ENCODE measurements at regions not wholly inside any gene's neighbourhood (a gene's known extent, or its start where the extent isn't known, plus 50 kb on each side); places are given as distances from the start of the nearest gene placed in this dataset.
"Not testable (repeated sequence)": the region's sequence is repeated elsewhere in the genome, so short reads cannot be mapped to it uniquely, and the experiment has no call there.

DNA sequence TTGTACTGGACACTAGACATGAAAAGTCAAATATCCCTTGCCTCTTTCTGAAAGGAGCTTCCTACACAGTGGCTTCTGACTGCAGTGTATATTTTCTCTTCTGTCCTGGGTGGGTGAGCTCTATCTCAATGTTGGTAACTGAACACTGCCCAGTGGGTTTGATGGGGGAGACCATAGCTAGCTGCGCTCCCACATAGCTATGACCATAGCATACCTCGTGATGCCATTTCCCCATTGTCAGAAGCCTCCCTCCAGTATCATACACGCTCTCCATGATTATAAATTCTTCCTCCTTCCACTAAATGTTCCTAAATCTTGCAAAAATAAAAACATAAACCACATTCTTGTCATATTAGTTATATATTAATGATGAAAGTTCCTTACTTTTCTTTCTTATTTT, 2134.7 kb upstream of the DEFB115 start:
- in situ Hi-C loops (cut with MboI; ENCODE audit: low pct_ligation_motif_present in 1 of 4, low pct_unique_long_range_greater_than_20kb in 1 of 4, low sequenced_read_pairs in 3 of 4); H3K4me3 ChIP-seq; H3K4me1 ChIP-seq; DNase-seq; intact Hi-C loops (cut with DNase I; ENCODE audit: low total_unique reads); H3K27me3 ChIP-seq; H3K36me3 ChIP-seq; H3K9me3 ChIP-seq; H3K27ac ChIP-seq: not testable (repeated sequence)
- 37 to 44% methylated on average over 3 of the region's 3 CpGs for WGBS, 2 donors (ENCODE audit: low coverage in 1 of 2)

DNA sequence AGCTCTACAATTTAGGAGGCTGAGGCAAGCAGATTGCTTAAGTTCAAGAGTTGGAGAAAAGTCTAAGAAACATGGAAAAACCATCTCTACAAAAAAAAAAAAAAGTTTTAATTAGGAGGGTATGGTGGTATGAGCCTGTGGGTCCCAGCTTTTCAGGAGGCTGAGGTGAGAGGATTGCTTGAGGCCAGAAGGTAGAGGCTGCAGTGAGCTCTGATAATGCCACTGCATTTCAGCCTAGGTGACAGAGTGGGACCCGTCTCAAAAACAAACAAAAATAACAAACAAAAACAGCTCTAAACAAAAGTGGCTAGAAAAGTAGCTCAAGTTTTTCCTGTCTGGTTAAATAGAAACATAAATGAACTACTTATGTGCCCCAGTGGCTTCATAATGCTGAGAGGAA, 2133.6 kb upstream of the DEFB115 start:
- H3K4me1 ChIP-seq, result no peaks in the 10 kb centered on the region
- in situ Hi-C loops (cut with MboI; ENCODE audit: low pct_ligation_motif_present in 1 of 4, low pct_unique_long_range_greater_than_20kb in 1 of 4, low sequenced_read_pairs in 3 of 4), result no loop called here
- peaks cover 6 to 9% of the 10 kb centered on the region in 2 donors for H3K9me3 ChIP-seq
- TF ChIP-seq, protein P1, sequence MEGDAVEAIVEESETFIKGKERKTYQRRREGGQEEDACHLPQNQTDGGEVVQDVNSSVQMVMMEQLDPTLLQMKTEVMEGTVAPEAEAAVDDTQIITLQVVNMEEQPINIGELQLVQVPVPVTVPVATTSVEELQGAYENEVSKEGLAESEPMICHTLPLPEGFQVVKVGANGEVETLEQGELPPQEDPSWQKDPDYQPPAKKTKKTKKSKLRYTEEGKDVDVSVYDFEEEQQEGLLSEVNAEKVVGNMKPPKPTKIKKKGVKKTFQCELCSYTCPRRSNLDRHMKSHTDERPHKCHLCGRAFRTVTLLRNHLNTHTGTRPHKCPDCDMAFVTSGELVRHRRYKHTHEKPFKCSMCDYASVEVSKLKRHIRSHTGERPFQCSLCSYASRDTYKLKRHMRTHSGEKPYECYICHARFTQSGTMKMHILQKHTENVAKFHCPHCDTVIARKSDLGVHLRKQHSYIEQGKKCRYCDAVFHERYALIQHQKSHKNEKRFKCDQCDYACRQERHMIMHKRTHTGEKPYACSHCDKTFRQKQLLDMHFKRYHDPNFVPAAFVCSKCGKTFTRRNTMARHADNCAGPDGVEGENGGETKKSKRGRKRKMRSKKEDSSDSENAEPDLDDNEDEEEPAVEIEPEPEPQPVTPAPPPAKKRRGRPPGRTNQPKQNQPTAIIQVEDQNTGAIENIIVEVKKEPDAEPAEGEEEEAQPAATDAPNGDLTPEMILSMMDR (IDR thresholded peaks at IDR 0.05), result no peak
- TF ChIP-seq EP300 (IDR thresholded peaks at IDR 0.05; ENCODE audit: low read depth) (no peak), POLR2A (IDR thresholded peaks at IDR 0.05) (no peak), POLR2AphosphoS5 (IDR thresholded peaks at IDR 0.05) (no peak)
- WGBS, 2 donors (ENCODE audit: low coverage in 1 of 2), result 71 to 80% methylated on average over 1 of the region's 1 CpG
- no peaks in the 10 kb centered on the region for H3K36me3 ChIP-seq
- no peak overlapping the region for H3K27ac ChIP-seq
- no peak overlapping the region for H3K4me3 ChIP-seq
- H3K27me3 ChIP-seq, result no peaks in the 10 kb centered on the region
- intact Hi-C loops (cut with DNase I; ENCODE audit: low total_unique reads), result no loop called here
- no peak for DNase-seq
